A549 (cell line): ENCODE measurements at regions not wholly inside any gene's neighbourhood (a gene's known extent, or its start where the extent isn't known, plus 50 kb on each side); places are given as distances from the start of the nearest gene placed in this dataset.
"Not testable (repeated sequence)": the region's sequence is repeated elsewhere in the genome, so short reads cannot be mapped to it uniquely, and the experiment has no call there.

Experiments used
- BHLHE40 ChIP-seq: IDR thresholded peaks from 2 replicates; pipeline ENCODE4 v1.6.1; 2012; ENCODE audit warnings: low read depth, low read length, inconsistent platforms
- CTCF ChIP-seq: fragments of >200 bp; sonication (Bioruptor Twin); formaldehyde crosslinking; IDR thresholded peaks from 3 replicates; pipeline ENCODE4 v1.5.1; 2016
- POLR2A ChIP-seq: IDR thresholded peaks from 2 replicates; pipeline ENCODE4 v1.6.1; 2012; ENCODE audit warnings: mild to moderate bottlenecking, low read length
- TP53 ChIP-seq: fragments of 250-450 bp; sonication (Bioruptor Pico); IDR thresholded peaks from 2 replicates; pipeline ENCODE4 v1.5.0; 2021; ENCODE audit warnings: mild to moderate bottlenecking, moderate library complexity

- not testable (repeated sequence) for TF ChIP-seq POLR2A; BHLHE40; CTCF; TP53 (CRISPR knock-in tag)
Measured at GRCh38 chr12:116380740-116381139, 103.2 kb upstream of the MED13L start.
